H9 (cell line): ENCODE measurements at regions not wholly inside any gene's neighbourhood (a gene's known extent, or its start where the extent isn't known, plus 50 kb on each side); places are given as distances from the start of the nearest gene placed in this dataset.

Experiments used
- DNase-seq: peaks from one replicate; pipeline ENCODE4 v3.0.0-alpha.2; 2017
- H2AFZ ChIP-seq: one replicate; pipeline ENCODE4 v1.6.1; 2013; ENCODE audit warnings: mild to moderate bottlenecking, low read length, control low read depth, moderate library complexity
- H2AK5ac ChIP-seq: 2 replicates; pipeline ENCODE4 v1.6.1; 2013; ENCODE audit warnings: low read length, control low read depth, mixed read lengths; ENCODE audit not compliant: insufficient read length
- H2BK120ac ChIP-seq: one replicate; pipeline ENCODE4 v1.6.1; 2013; ENCODE audit warnings: low read depth, mild to moderate bottlenecking, low read length, control low read depth, inconsistent platforms; ENCODE audit not compliant: poor library complexity, severe bottlenecking
- H2BK12ac ChIP-seq: 2 replicates; pipeline ENCODE4 v1.6.1; 2013; ENCODE audit warnings: low read length, control low read depth, mixed read lengths, low read depth; ENCODE audit not compliant: insufficient read length
- H2BK15ac ChIP-seq: 2 replicates; pipeline ENCODE4 v1.6.1; 2013; ENCODE audit warnings: low read depth, low read length, control low read depth
- H2BK20ac ChIP-seq: one replicate; pipeline ENCODE4 v1.6.1; 2013; ENCODE audit warnings: low read depth, mild to moderate bottlenecking, low read length, control low read depth, inconsistent platforms; ENCODE audit not compliant: poor library complexity, severe bottlenecking
- H2BK5ac ChIP-seq: 2 replicates; pipeline ENCODE4 v1.6.1; 2013; ENCODE audit warnings: low read length, control low read depth, mixed read lengths; ENCODE audit not compliant: insufficient read length
- H3K14ac ChIP-seq: 2 replicates; pipeline ENCODE4 v1.6.1; 2013; ENCODE audit warnings: low read length, control low read depth; ENCODE audit not compliant: insufficient read depth
- H3K18ac ChIP-seq: 2 replicates; pipeline ENCODE4 v1.6.1; 2013; ENCODE audit warnings: low read depth, mild to moderate bottlenecking, mixed read lengths, low read length, control low read depth; ENCODE audit not compliant: insufficient read length
- H3K23ac ChIP-seq: 2 replicates; pipeline ENCODE4 v1.6.1; 2013; ENCODE audit warnings: low read length, control low read depth, mixed read lengths, low read depth; ENCODE audit not compliant: insufficient read length
- H3K23me2 ChIP-seq: 2 replicates; pipeline ENCODE4 v1.6.1; 2013; ENCODE audit warnings: low read depth, mild to moderate bottlenecking, mixed read lengths, low read length, control low read depth; ENCODE audit not compliant: insufficient read length, poor library complexity, severe bottlenecking
- H3K27ac ChIP-seq: 2 replicates; pipeline ENCODE4 v1.5.1; 2013; ENCODE audit warnings: low read length, control low read depth, mixed read lengths, low read depth; ENCODE audit not compliant: insufficient read length
- H3K27me3 ChIP-seq: 2 replicates; pipeline ENCODE4 v1.6.1; 2013; ENCODE audit warnings: low read length, control low read depth, inconsistent platforms; ENCODE audit not compliant: insufficient read depth
- H3K4ac ChIP-seq: 2 replicates; pipeline ENCODE4 v1.6.1; 2013; ENCODE audit warnings: low read depth, mild to moderate bottlenecking, control low read depth, inconsistent platforms, low read length, moderate library complexity
- H3K4me1 ChIP-seq: 2 replicates; pipeline ENCODE4 v1.6.1; 2013; ENCODE audit warnings: low read length, control low read depth, inconsistent platforms; ENCODE audit not compliant: insufficient read depth
- H3K4me2 ChIP-seq: 2 replicates; pipeline ENCODE4 v1.6.1; 2013; ENCODE audit warnings: low read length, control low read depth, mixed read lengths; ENCODE audit not compliant: insufficient read length, insufficient read depth
- H3K56ac ChIP-seq: 2 replicates; pipeline ENCODE4 v1.6.1; 2013; ENCODE audit warnings: low read depth, mild to moderate bottlenecking, mixed read lengths, low read length, control low read depth; ENCODE audit not compliant: insufficient read length
- H3K79me1 ChIP-seq: 2 replicates; pipeline ENCODE4 v1.6.1; 2013; ENCODE audit warnings: low read depth, mild to moderate bottlenecking, moderate library complexity, low read length, control low read depth, inconsistent platforms; ENCODE audit not compliant: insufficient read depth, poor library complexity, severe bottlenecking
- H3K79me2 ChIP-seq: 2 replicates; pipeline ENCODE4 v1.6.1; 2013; ENCODE audit warnings: low read length, control low read depth, inconsistent platforms; ENCODE audit not compliant: insufficient read depth
- H3K9ac ChIP-seq: 2 replicates; pipeline ENCODE4 v1.6.1; 2013; ENCODE audit warnings: low read length, control low read depth, mixed read lengths; ENCODE audit not compliant: insufficient read length; ENCODE audit errors: extremely low read depth
- H3K9me3 ChIP-seq: one replicate; pipeline ENCODE4 v1.6.1; 2013; ENCODE audit warnings: low read depth, low read length, inconsistent platforms; ENCODE audit not compliant: control insufficient read depth
- H3T11ph ChIP-seq: one replicate; pipeline ENCODE4 v1.6.1; 2013; ENCODE audit warnings: mild to moderate bottlenecking, low read length, control low read depth, inconsistent platforms
- H4K20me1 ChIP-seq: one replicate; pipeline ENCODE4 v1.6.1; 2013; ENCODE audit not compliant: control insufficient read depth, insufficient read length, insufficient read depth
- H4K5ac ChIP-seq: 2 replicates; pipeline ENCODE4 v1.6.1; 2013; ENCODE audit warnings: low read depth, mild to moderate bottlenecking, mixed read lengths, low read length, control low read depth; ENCODE audit not compliant: insufficient read length
- H4K8ac ChIP-seq: replicated peaks from 2 replicates; pipeline ENCODE4 v1.6.1; 2013; ENCODE audit warnings: low read length, control low read depth, mixed read lengths, low read depth; ENCODE audit not compliant: insufficient read length
- H4K91ac ChIP-seq: 2 replicates; pipeline ENCODE4 v1.6.1; 2013; ENCODE audit warnings: low read depth, mild to moderate bottlenecking, moderate library complexity, mixed read lengths, low read length, control low read depth; ENCODE audit not compliant: insufficient read length
- H3K27ac Mint-ChIP-seq, 3 experiments: 2 replicates in 2 of 3; 3 replicates in 1 of 3; pipeline ENCODE4 v1.8.0; 2020 to 2021; ENCODE audit warnings: mixed read lengths in 3 of 3, mild to moderate bottlenecking in 1 of 3, moderate library complexity in 1 of 3
- H3K27me3 Mint-ChIP-seq: 2 replicates; pipeline ENCODE4 v1.8.0; 2021; ENCODE audit warnings: low read depth, mild to moderate bottlenecking, moderate library complexity, mixed read lengths
- H3K36me3 Mint-ChIP-seq, 3 experiments: 2 replicates in 2 of 3; 3 replicates in 1 of 3; pipeline ENCODE4 v1.8.0; 2020 to 2021; ENCODE audit warnings: low read depth in 3 of 3, mixed read lengths in 3 of 3; ENCODE audit not compliant: insufficient read depth in 1 of 3
- H3K4me1 Mint-ChIP-seq, 2 experiments: 2 replicates each; pipeline ENCODE4 v1.8.0; 2020; ENCODE audit warnings: mixed read lengths in 2 of 2
- H3K4me3 Mint-ChIP-seq, 2 experiments: 2 replicates in 1 of 2; 3 replicates in 1 of 2; pipeline ENCODE4 v1.8.0; 2020 to 2021; ENCODE audit warnings: mild to moderate bottlenecking in 2 of 2, mixed read lengths in 2 of 2, moderate library complexity in 1 of 2
- H3K9me3 Mint-ChIP-seq, 2 experiments: 2 replicates in 1 of 2; 3 replicates in 1 of 2; pipeline ENCODE4 v1.8.0; 2020; ENCODE audit warnings: mild to moderate bottlenecking in 2 of 2, mixed read lengths in 2 of 2, moderate library complexity in 1 of 2
- CTCF ChIP-seq: fragments of 200-600 bp; sonication (generic); conservative IDR thresholded peaks from 3 replicates; pipeline ENCODE4 v1.8.0; 2021; ENCODE audit warnings: antibody characterized with exemption, mild to moderate bottlenecking
- WGBS: extraction: QIAGEN DNeasy Blood & Tissue Kit; methylation state at CpG from one replicate; pipeline ENCODE4 v1.1.7; 2013; ENCODE audit warnings: missing lambda C conversion rate, low lambda C conversion rate, mixed read lengths; ENCODE audit not compliant: insufficient read length; ENCODE audit errors: extremely low coverage; 5-methylcytosine and 5-hydroxymethylcytosine counted together

DNA sequence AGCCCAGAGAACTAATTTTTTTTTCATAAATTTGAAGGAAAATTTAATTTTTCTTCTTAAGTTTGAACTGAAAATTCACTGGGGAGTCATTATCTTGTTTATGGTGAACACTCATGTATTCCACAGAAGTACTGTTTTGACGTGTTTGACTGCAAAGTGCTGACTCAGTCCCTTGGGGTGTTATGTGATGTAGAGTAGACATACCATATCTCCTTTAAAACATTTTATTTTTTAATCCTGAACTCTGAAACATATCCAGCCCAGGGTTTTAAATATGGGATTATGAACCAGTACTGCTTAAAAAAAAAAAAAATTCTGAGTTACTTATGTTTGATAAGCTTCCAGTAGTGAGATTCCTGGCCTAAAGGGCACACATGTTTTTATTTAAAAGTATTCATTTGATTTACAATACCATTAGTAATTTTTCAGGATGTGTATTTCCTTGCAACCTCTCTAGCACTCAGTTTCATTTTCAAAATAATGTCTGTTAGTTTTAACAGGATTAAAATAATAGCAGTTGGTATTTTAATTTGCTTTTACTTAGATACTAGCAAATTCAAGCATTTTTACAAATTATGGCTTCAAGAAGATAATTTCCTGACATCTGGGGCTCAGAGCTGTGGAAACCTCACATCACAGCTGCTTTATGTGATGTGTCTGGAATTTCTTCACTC is 81.7 kb upstream of the PDE10A start:
- H4K91ac ChIP-seq = no peak overlapping the region
- no peak overlapping the region for H2BK12ac ChIP-seq
- H3K27me3 ChIP-seq = no peaks in the 10 kb centered on the region
- no peak overlapping the region for H3K56ac ChIP-seq
- no peak overlapping the region for H3K4ac ChIP-seq
- H3K18ac ChIP-seq = no peak overlapping the region
- no peaks in the 10 kb centered on the region for H3K9me3 ChIP-seq
- H2BK5ac ChIP-seq = no peak overlapping the region
- H3K4me2 ChIP-seq = no peak overlapping the region
- H3K27me3 Mint-ChIP-seq = peaks cover 3% of the 10 kb centered on the region; the same call in 1 of the 2 replicates
- H3K9me3 Mint-ChIP-seq = peaks cover 4 to 5% of the 10 kb centered on the region in 2 experiments; a peak in 4 of 5 replicates
- H3K4me3 Mint-ChIP-seq = no peak overlapping the region
- no peak overlapping the region for H2BK120ac ChIP-seq
- H3K23me2 ChIP-seq = no peaks in the 10 kb centered on the region
- H3K27ac Mint-ChIP-seq = no peak overlapping the region
- H4K5ac ChIP-seq = no peak overlapping the region
- H3K4me1 Mint-ChIP-seq = no peaks in the 10 kb centered on the region
- H3K4me1 ChIP-seq = no peaks in the 10 kb centered on the region
- WGBS = no CpG with 5 or more reads among the region's 1 CpG
- no peak for TF ChIP-seq CTCF
- no peak for DNase-seq
- no peaks in the 10 kb centered on the region for H4K20me1 ChIP-seq
- no peak overlapping the region for H3T11ph ChIP-seq
- no peaks in the 10 kb centered on the region for H3K79me1 ChIP-seq
- H3K9ac ChIP-seq = no peak overlapping the region
- H3K27ac ChIP-seq = no peak overlapping the region
- no peaks in the 10 kb centered on the region for H3K79me2 ChIP-seq
- H2AFZ ChIP-seq = no peak overlapping the region
- H2BK20ac ChIP-seq = no peak overlapping the region
- peaks cover 0 to 6% (median 4%) of the 10 kb centered on the region in 3 experiments; a peak in 4 of 7 replicates for H3K36me3 Mint-ChIP-seq
- no peak overlapping the region for H4K8ac ChIP-seq
- no peak overlapping the region for H2AK5ac ChIP-seq
- H3K23ac ChIP-seq = no peak overlapping the region
- H2BK15ac ChIP-seq = no peak overlapping the region
- H3K14ac ChIP-seq = no peak overlapping the region
